ENCODE measurements at regions not wholly inside any gene's neighbourhood (a gene's known extent, or its start where the extent isn't known, plus 50 kb on each side); places are given as distances from the start of the nearest gene placed in this dataset.

DNA sequence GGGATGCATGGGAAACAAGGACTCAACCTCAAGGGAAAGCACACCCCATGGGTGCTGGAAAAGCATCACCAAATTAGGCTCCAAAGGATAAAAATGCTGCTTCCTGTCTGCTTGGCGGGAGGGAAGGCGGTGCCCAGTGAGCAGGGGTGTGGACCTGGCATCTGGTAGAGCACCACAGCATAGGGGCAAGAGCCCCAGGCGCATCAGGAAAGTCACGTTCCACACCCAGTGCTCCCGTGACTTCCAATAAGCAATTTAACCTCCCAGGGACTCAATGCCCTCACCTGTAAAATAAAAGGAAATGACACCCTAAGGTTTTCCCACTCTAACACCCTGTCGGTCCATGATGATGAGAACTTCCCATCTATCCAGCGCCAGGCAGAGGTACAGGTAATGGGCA, 206.0 kb downstream of the SETD4 start:
- H4K20me1 ChIP-seq (ENCODE audit: insufficient read depth, low read length): no peaks in the 10 kb centered on the region
- WGBS (ENCODE audit: low lambda C conversion rate): 71% methylated on average over 5 of the region's 7 CpGs
- ChIA-PET POLR2A (no interaction called here), CTCF (ENCODE audit: low intra/inter-chr PET ratio, low total read pairs) (no interaction called here)
- DNase-seq (ENCODE audit: low spot score): no peak
- H3K9ac ChIP-seq (ENCODE audit: insufficient read depth, low read depth, low read length): no peak overlapping the region
- FAIRE-seq: no peak
- no peak overlapping the region for H2AFZ ChIP-seq (ENCODE audit: low read length)
- intact Hi-C loops (cut with micrococcal nuclease; ENCODE audit: unreplicated experiment) (no loop called here), in situ Hi-C loops (cut with HindIII; ENCODE audit: extremely low pct_ligation_motif_present, low pct_unique_long_range_greater_than_20kb) (no loop called here)
- TF ChIP-seq SKI (IDR thresholded peaks at IDR 0.05; ENCODE audit: partially characterized antibody) (no peak), ZFP82 (CRISPR knock-in tag; IDR thresholded peaks at IDR 0.05; ENCODE audit: borderline replicate concordance) (no peak), ZNF850 (CRISPR knock-in tag; conservative IDR thresholded peaks at IDR 0.05) (no peak), ZNF232 (CRISPR knock-in tag; IDR thresholded peaks at IDR 0.05; ENCODE audit: borderline replicate concordance) (no peak), RFXANK (CRISPR knock-in tag; IDR thresholded peaks at IDR 0.05) (no peak), ZNF142 (CRISPR knock-in tag; IDR thresholded peaks at IDR 0.05) (no peak), TOE1 (CRISPR knock-in tag; IDR thresholded peaks at IDR 0.05) (no peak), U2AF1 (optimal IDR thresholded peaks at IDR 0.05; ENCODE audit: low read depth, low read length) (no peak), ZNF30 (CRISPR knock-in tag; IDR thresholded peaks at IDR 0.05) (no peak), SMAD3 (CRISPR knock-in tag; IDR thresholded peaks at IDR 0.05) (no peak), EED (CRISPR knock-in tag; IDR thresholded peaks at IDR 0.05) (no peak), ZNF580 (CRISPR knock-in tag; IDR thresholded peaks at IDR 0.05; ENCODE audit: borderline replicate concordance, low read depth) (no peak)
- TF ChIP-seq, protein P1, sequence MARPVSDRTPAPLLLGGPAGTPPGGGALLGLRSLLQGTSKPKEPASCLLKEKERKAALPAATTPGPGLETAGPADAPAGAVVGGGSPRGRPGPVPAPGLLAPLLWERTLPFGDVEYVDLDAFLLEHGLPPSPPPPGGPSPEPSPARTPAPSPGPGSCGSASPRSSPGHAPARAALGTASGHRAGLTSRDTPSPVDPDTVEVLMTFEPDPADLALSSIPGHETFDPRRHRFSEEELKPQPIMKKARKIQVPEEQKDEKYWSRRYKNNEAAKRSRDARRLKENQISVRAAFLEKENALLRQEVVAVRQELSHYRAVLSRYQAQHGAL (CRISPR knock-in tag; IDR thresholded peaks at IDR 0.05; ENCODE audit: not compliant biosample characterization): no peak
- H3K9me3 ChIP-seq (ENCODE audit: low read length): no peaks in the 10 kb centered on the region
- H3K4me1 ChIP-seq (ENCODE audit: insufficient read depth, low read length): no peaks in the 10 kb centered on the region
- H3K27ac ChIP-seq (ENCODE audit: extremely low read length, insufficient read depth, low read length): no peak overlapping the region
- BruUV-seq (replicated peaks): no TSS peak
- no peaks in the 10 kb centered on the region for H3K79me2 ChIP-seq (ENCODE audit: insufficient read depth, low read length)
- no peak overlapping the region for H3K4me3 ChIP-seq (replicated peaks in 1 of 3; ENCODE audit: insufficient read depth in 1 of 3, low read depth in 2 of 3, low read length in 3 of 3)
- H3K27me3 ChIP-seq (ENCODE audit: control insufficient read depth in 1 of 2, insufficient read depth in 2 of 2, low read length in 2 of 2): no peaks in the 10 kb centered on the region
- ATAC-seq: no peak
- H3K4me2 ChIP-seq (ENCODE audit: low read depth, low read length): no peak overlapping the region
- H3K36me3 ChIP-seq (replicated peaks in 1 of 2; ENCODE audit: control insufficient read depth in 1 of 2, insufficient read depth in 2 of 2, low read length in 2 of 2): no peaks in the 10 kb centered on the region

Measured in HepG2 (cell line).